BLaER1 (cell line): ENCODE measurements at regions not wholly inside any gene's neighbourhood (a gene's known extent, or its start where the extent isn't known, plus 50 kb on each side); places are given as distances from the start of the nearest gene placed in this dataset.
"Not testable (repeated sequence)": the region's sequence is repeated elsewhere in the genome, so short reads cannot be mapped to it uniquely, and the experiment has no call there.

Experiments used
- H3K27ac ChIP-seq: shearing (Covaris generic); formaldehyde crosslinking; 2 replicates; pipeline ENCODE4 v1.8.1; 2022
- H3K27me3 ChIP-seq: shearing (Covaris generic); formaldehyde crosslinking; 2 replicates; pipeline ENCODE4 v1.8.1; 2022
- H3K36me3 ChIP-seq: shearing (Covaris generic); formaldehyde crosslinking; 2 replicates; pipeline ENCODE4 v1.8.1; 2022
- H3K4me1 ChIP-seq: shearing (Covaris generic); formaldehyde crosslinking; 2 replicates; pipeline ENCODE4 v1.8.1; 2022
- H3K4me2 ChIP-seq: shearing (Covaris generic); formaldehyde crosslinking; 2 replicates; pipeline ENCODE4 v1.8.1; 2022
- H3K4me3 ChIP-seq: shearing (Covaris generic); formaldehyde crosslinking; 2 replicates; pipeline ENCODE4 v1.8.1; 2022
- H3K9ac ChIP-seq: shearing (Covaris generic); formaldehyde crosslinking; 2 replicates; pipeline ENCODE4 v1.8.1; 2022
- H3K9me3 ChIP-seq: shearing (Covaris generic); formaldehyde crosslinking; 2 replicates; pipeline ENCODE4 v1.8.1; 2022
- H4K20me1 ChIP-seq: shearing (Covaris generic); formaldehyde crosslinking; 2 replicates; pipeline ENCODE4 v1.8.1; 2022
- Cebpa-rat ChIP-seq: shearing (Covaris generic); IDR thresholded peaks from 2 replicates; pipeline ENCODE4 v1.8.1; 2022

- no peak for TF ChIP-seq Cebpa-rat
- peaks cover 7% of the 10 kb centered on the region for H3K4me1 ChIP-seq
- H3K4me3 ChIP-seq: no peak overlapping the region
- no peaks in the 10 kb centered on the region for H4K20me1 ChIP-seq
- H3K4me2 ChIP-seq: no peak overlapping the region; the same call in 1 of the 2 replicates
- no peak overlapping the region for H3K9ac ChIP-seq
- H3K27ac ChIP-seq: no peak overlapping the region
- H3K27me3 ChIP-seq: no peaks in the 10 kb centered on the region
- no peaks in the 10 kb centered on the region for H3K36me3 ChIP-seq
- peaks cover 5% of the 10 kb centered on the region; the same call in 1 of the 2 replicates for H3K9me3 ChIP-seq
Observed at GRCh38 chr3:117054556-117054955, 345.0 kb downstream of the TUSC7 start.

DNA sequence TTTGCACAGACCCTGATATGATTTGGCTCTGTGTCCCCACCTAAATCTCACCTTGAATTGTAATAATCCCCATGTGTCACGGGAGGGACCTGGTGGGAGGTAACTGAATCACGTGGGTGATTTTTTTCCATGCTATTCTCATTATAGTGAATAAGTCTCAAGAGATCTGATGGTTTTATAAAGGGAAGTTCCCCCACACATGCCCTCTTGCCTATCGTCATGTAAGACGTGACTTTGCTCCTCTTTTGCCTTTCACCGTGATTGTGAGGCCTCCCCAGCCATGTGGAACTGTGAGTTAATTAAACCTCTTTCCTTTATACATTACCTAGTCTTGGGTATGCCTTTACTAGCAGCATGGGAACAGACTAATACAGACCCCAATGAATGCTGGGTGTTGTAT, 347.4 kb downstream of the TUSC7 start:
- not testable (repeated sequence) for H3K4me3 ChIP-seq

DNA sequence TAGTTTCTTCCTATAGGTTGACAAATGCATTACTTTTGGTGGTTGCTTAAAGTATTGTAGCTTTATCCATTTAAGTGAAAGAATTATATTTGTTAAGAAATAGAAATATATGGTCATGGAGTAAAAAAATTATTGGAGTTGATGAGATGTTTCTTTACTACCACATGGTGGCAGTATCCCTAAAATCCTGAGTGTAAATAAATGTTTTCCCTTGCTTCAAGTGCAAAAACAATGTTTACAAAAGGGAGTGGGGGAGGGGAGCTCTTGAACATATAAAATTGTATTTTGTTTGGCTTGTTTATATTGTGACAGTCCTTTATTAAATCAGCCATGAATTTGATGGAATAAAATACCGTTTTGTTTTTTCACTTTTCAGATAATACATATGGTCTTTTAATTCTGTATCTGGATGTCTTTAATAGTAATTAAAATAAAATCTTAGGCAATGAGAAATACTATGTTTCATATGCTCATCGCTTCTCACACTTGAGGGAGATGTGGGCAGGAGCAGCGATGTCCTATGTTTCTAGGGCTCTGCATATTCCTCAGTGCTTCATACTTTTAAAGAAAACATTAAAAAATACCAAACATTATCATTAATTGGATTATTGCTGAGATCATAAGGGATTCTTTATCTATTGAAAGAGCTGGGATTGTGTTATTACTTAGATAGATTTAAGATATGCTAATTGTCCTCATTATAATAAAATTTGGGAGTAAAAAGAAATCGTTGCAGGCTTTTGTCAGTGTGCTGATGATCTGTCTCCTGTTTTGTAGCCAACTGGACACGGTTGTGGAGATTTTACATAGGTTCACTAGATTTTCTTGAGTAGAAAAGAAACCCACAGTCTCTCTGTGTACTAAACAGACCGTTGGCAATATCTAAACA, 349.7 kb downstream of the TUSC7 start:
- Histone ChIP-seq H3K27ac (no peak overlapping the region), H3K4me1 (peaks cover 7% of the 10 kb centered on the region), H3K4me2 (no peak overlapping the region), H3K27me3 (no peaks in the 10 kb centered on the region), H3K9ac (no peak overlapping the region), H3K9me3 (no peaks in the 10 kb centered on the region), H4K20me1 (no peaks in the 10 kb centered on the region), H3K36me3 (no peaks in the 10 kb centered on the region), H3K4me3 (no peak overlapping the region)
- no peak for TF ChIP-seq Cebpa-rat

More for the DNA sequence above, 347.4 kb downstream of the TUSC7 start:
- not testable (repeated sequence) for H3K9ac ChIP-seq, H3K36me3 ChIP-seq, H3K4me1 ChIP-seq, H3K27me3 ChIP-seq, H3K4me2 ChIP-seq, H3K27ac ChIP-seq, H3K9me3 ChIP-seq, H4K20me1 ChIP-seq

DNA sequence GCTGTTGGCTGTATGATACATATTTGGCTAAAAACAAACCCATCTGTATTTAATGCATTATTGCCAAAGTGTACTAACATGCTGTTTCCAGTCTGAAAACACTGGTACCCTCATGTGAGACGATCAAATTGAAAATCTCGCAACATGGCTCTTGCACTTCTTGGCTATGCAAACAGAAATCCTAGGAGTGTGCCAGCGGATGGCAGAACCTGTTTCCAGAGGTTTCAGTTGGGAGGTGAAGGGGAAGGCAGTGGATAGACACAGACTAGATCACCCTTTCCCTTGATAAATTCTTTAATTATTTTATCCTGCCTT, 350.3 kb downstream of the TUSC7 start:
- no peaks in the 10 kb centered on the region for H3K36me3 ChIP-seq
- no peaks in the 10 kb centered on the region for H4K20me1 ChIP-seq
- no peak for TF ChIP-seq Cebpa-rat
- H3K4me1 ChIP-seq: peaks cover 5% of the 10 kb centered on the region
- no peaks in the 10 kb centered on the region for H3K9me3 ChIP-seq
- H3K9ac ChIP-seq: no peak overlapping the region
- H3K4me3 ChIP-seq: no peak overlapping the region
- no peak overlapping the region for H3K27ac ChIP-seq
- no peak overlapping the region for H3K4me2 ChIP-seq
- H3K27me3 ChIP-seq: no peaks in the 10 kb centered on the region

- no peaks in the 10 kb centered on the region for H3K27me3 ChIP-seq
- TF ChIP-seq Cebpa-rat: no peak
- H3K9ac ChIP-seq: no peak overlapping the region
Observed at GRCh38 chr3:117063930-117064329, 354.4 kb downstream of the TUSC7 start.

GRCh38 chr3:117068301-117068700, 358.7 kb downstream of the TUSC7 start:
- TF ChIP-seq Cebpa-rat: no peak
- H3K9me3 ChIP-seq: no peaks in the 10 kb centered on the region
- no peak overlapping the region for H3K9ac ChIP-seq

More at GRCh38 chr3:117063930-117064329, 354.4 kb downstream of the TUSC7 start:
- no peak overlapping the region for H3K4me3 ChIP-seq
- H3K36me3 ChIP-seq: no peaks in the 10 kb centered on the region
- H3K27ac ChIP-seq: no peak overlapping the region
- no peaks in the 10 kb centered on the region for H3K9me3 ChIP-seq
- H3K4me1 ChIP-seq: no peaks in the 10 kb centered on the region
- H3K4me2 ChIP-seq: no peak overlapping the region
- H4K20me1 ChIP-seq: no peaks in the 10 kb centered on the region

GRCh38 chr3:117074826-117075225, 365.2 kb downstream of the TUSC7 start:
- no peak overlapping the region for H3K9ac ChIP-seq
- TF ChIP-seq Cebpa-rat: no peak
- H3K4me2 ChIP-seq: no peak overlapping the region

More at GRCh38 chr3:117068301-117068700, 358.7 kb downstream of the TUSC7 start:
- Histone ChIP-seq H3K27ac (no peak overlapping the region), H3K36me3 (no peaks in the 10 kb centered on the region), H3K4me3 (no peak overlapping the region), H3K4me2 (no peak overlapping the region), H4K20me1 (no peaks in the 10 kb centered on the region), H3K27me3 (no peaks in the 10 kb centered on the region), H3K4me1 (no peaks in the 10 kb centered on the region)

GRCh38 chr3:117079997-117080396, 370.4 kb downstream of the TUSC7 start:
- H3K4me3 ChIP-seq: no peak overlapping the region
- H3K4me1 ChIP-seq: no peaks in the 10 kb centered on the region
- H3K9ac ChIP-seq: no peak overlapping the region
- no peaks in the 10 kb centered on the region for H4K20me1 ChIP-seq
- TF ChIP-seq Cebpa-rat: no peak
- no peaks in the 10 kb centered on the region for H3K27me3 ChIP-seq
- no peak overlapping the region for H3K4me2 ChIP-seq
- no peaks in the 10 kb centered on the region for H3K9me3 ChIP-seq
- H3K36me3 ChIP-seq: no peaks in the 10 kb centered on the region
- no peak overlapping the region for H3K27ac ChIP-seq

More at GRCh38 chr3:117074826-117075225, 365.2 kb downstream of the TUSC7 start:
- Histone ChIP-seq H3K27me3 (no peaks in the 10 kb centered on the region), H3K4me1 (no peaks in the 10 kb centered on the region), H3K27ac (no peak overlapping the region), H3K4me3 (no peak overlapping the region), H3K36me3 (no peaks in the 10 kb centered on the region), H4K20me1 (no peaks in the 10 kb centered on the region), H3K9me3 (no peaks in the 10 kb centered on the region)

DNA sequence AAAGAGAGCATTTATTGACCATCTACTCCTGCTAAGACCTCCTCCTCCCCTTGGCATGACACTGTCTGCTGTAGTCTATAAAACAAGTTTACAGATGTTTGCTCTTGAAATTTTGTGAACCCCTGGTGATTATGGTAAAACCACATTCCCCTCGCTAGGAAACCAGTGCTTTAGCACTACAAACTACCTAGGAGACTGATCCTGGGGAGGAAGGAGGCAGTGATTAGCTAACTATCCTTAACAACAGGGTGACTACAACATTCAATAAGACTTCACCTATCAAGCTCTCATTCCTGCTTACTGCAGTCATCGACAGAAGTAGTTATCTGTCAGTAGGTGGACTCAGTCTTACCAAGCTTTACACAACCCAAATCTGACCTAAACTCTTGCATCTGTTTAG, 371.3 kb downstream of the TUSC7 start:
- no peaks in the 10 kb centered on the region for H3K9me3 ChIP-seq
- H3K36me3 ChIP-seq: no peaks in the 10 kb centered on the region
- H3K27ac ChIP-seq: no peak overlapping the region
- H4K20me1 ChIP-seq: no peaks in the 10 kb centered on the region
- H3K9ac ChIP-seq: no peak overlapping the region
- no peak for TF ChIP-seq Cebpa-rat
- H3K4me3 ChIP-seq: no peak overlapping the region
- H3K27me3 ChIP-seq: no peaks in the 10 kb centered on the region
- no peaks in the 10 kb centered on the region for H3K4me1 ChIP-seq
- no peak overlapping the region for H3K4me2 ChIP-seq

DNA sequence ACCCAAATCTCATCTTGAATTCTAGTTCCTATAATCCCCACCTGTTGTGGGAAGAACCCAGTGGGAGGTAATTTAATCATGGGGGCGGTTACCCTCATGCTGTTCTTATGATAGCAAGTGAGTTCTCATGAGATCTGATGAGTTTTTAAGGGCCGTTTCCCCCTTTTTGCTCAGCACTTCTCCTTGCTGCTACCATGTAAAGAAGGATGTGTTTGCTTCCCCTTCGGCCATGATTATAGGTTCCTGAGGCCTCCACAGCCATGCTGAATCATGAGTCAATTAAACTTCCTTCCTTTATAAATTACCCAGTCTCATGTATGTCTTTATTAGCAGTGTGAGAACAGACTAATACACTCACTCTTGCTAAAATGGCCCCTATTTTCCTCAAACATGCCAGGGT, 374.7 kb downstream of the TUSC7 start:
- Histone ChIP-seq H3K9me3 (no peaks in the 10 kb centered on the region), H3K36me3 (no peaks in the 10 kb centered on the region), H3K9ac (no peak overlapping the region), H3K27ac (no peak overlapping the region), H3K4me1 (no peaks in the 10 kb centered on the region), H3K27me3 (no peaks in the 10 kb centered on the region), H3K4me3 (no peak overlapping the region), H4K20me1 (no peaks in the 10 kb centered on the region), H3K4me2 (no peak overlapping the region)
- TF ChIP-seq Cebpa-rat: no peak
